Endodermal cell (in vitro differentiated cells): ENCODE measurements at regions not wholly inside any gene's neighbourhood (a gene's known extent, or its start where the extent isn't known, plus 50 kb on each side); places are given as distances from the start of the nearest gene placed in this dataset.

ENCODE experiments used
- DNase-seq: peaks from one replicate; pipeline ENCODE4 v3.0.0-alpha.2; 2017
- H3K27ac ChIP-seq: 2 replicates; pipeline ENCODE4 v1.5.1; 2013; ENCODE audit warnings: mild to moderate bottlenecking, low read depth, low read length, moderate library complexity
- H3K27me3 ChIP-seq: 2 replicates; pipeline ENCODE4 v1.6.1; 2013; ENCODE audit warnings: mild to moderate bottlenecking, low read length, moderate library complexity; ENCODE audit not compliant: insufficient read depth, control insufficient read depth, poor library complexity, severe bottlenecking
- H3K36me3 ChIP-seq: 2 replicates; pipeline ENCODE4 v1.7.0; 2013; ENCODE audit warnings: mild to moderate bottlenecking, low read length, moderate library complexity; ENCODE audit not compliant: control insufficient read depth, insufficient read depth
- H3K4me1 ChIP-seq: one replicate; pipeline ENCODE4 v1.7.0; 2013; ENCODE audit warnings: low read length; ENCODE audit not compliant: control insufficient read depth, insufficient read depth
- H3K4me3 ChIP-seq: 2 replicates; pipeline ENCODE4 v1.5.1; 2013; ENCODE audit warnings: mild to moderate bottlenecking, low read length, moderate library complexity
- H3K9ac ChIP-seq: 2 replicates; pipeline ENCODE4 v1.6.1; 2013; ENCODE audit warnings: mild to moderate bottlenecking, low read length, moderate library complexity; ENCODE audit not compliant: poor library complexity, severe bottlenecking; ENCODE audit errors: extremely low read depth
- H3K9me3 ChIP-seq: 2 replicates; pipeline ENCODE4 v1.6.1; 2013; ENCODE audit warnings: mild to moderate bottlenecking, low read length, moderate library complexity; ENCODE audit not compliant: control insufficient read depth
- H3K27ac Mint-ChIP-seq: 2 replicates; pipeline ENCODE4 v1.8.0; 2020; ENCODE audit warnings: mixed read lengths
- H3K27me3 Mint-ChIP-seq: 2 replicates; pipeline ENCODE4 v1.8.0; 2021; ENCODE audit warnings: mild to moderate bottlenecking, mixed read lengths; ENCODE audit not compliant: insufficient read depth
- H3K36me3 Mint-ChIP-seq: 2 replicates; pipeline ENCODE4 v1.8.0; 2020; ENCODE audit warnings: low read depth, mixed read lengths
- H3K4me1 Mint-ChIP-seq: 2 replicates; pipeline ENCODE4 v1.8.0; 2020; ENCODE audit warnings: mixed read lengths
- H3K4me3 Mint-ChIP-seq: 2 replicates; pipeline ENCODE4 v1.8.0; 2020; ENCODE audit warnings: mild to moderate bottlenecking, moderate library complexity, mixed read lengths
- H3K9me3 Mint-ChIP-seq: 2 replicates; pipeline ENCODE4 v1.8.0; 2020; ENCODE audit warnings: mild to moderate bottlenecking, mixed read lengths
- CTCF ChIP-seq: fragments of 200-600 bp; sonication (generic); conservative IDR thresholded peaks from 2 replicates; pipeline ENCODE4 v1.5.0; 2021; ENCODE audit warnings: antibody characterized with exemption, mild to moderate bottlenecking
- WGBS, 2 experiments: methylation state at CpG; one replicate each; pipeline versions ENCODE4 v1.1.5 to v1.1.7; 2013; ENCODE audit warnings: missing lambda C conversion rate in 2 of 2, mixed read lengths in 1 of 2; ENCODE audit not compliant: insufficient coverage in 1 of 2, insufficient read length in 1 of 2; 5-methylcytosine and 5-hydroxymethylcytosine counted together

- Histone ChIP-seq H3K9ac (no peak overlapping the region), H3K4me3 (no peak overlapping the region), H3K9me3 (no peaks in the 10 kb centered on the region), H3K4me1 (no peaks in the 10 kb centered on the region), H3K36me3 (no peaks in the 10 kb centered on the region), H3K27me3 (no peaks in the 10 kb centered on the region), H3K27ac (peak overlapping the region; percentile 53)
- peaks cover 6% of the 10 kb centered on the region for H3K4me1 Mint-ChIP-seq
- no peak for DNase-seq
- peaks cover 2% of the 10 kb centered on the region for H3K27me3 Mint-ChIP-seq
- no peaks in the 10 kb centered on the region for H3K36me3 Mint-ChIP-seq
- no peak for TF ChIP-seq CTCF
- WGBS, 2 experiments: 85 to 100% methylated on average over 6 to 13 of the region's 13 CpGs
- no peak overlapping the region for H3K27ac Mint-ChIP-seq
- no peak overlapping the region for H3K4me3 Mint-ChIP-seq
- peaks cover 4% of the 10 kb centered on the region for H3K9me3 Mint-ChIP-seq
Measured at GRCh38 chr12:131448254-131448795, 262.6 kb upstream of the SFSWAP start.

DNA sequence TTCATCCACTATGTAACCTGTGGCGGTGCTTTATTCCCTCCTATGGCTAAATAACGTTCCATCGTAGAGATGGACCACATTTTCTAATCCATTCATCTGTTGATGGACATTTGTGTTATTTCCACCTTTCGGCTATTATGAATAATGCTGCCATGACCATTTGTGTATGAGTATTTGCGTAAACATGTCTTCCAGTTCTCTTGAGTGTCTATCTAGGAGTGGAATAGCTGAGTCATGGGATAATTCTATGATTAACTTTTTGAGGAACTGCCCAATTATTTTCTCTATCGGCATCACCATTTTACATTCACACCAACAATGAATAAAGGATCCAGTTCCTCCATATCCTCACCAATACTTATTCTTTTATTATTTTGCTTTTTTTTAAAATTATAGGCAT is 261.9 kb upstream of the SFSWAP start:
- no peak for TF ChIP-seq CTCF
- Histone ChIP-seq H3K9ac (no peak overlapping the region), H3K27ac (no peak overlapping the region), H3K27me3 (no peaks in the 10 kb centered on the region), H3K4me1 (no peaks in the 10 kb centered on the region), H3K36me3 (no peaks in the 10 kb centered on the region), H3K4me3 (no peak overlapping the region), H3K9me3 (no peaks in the 10 kb centered on the region)
- 91 to 92% methylated on average over 4 to 6 of the region's 6 CpGs for WGBS, 2 experiments
- H3K27me3 Mint-ChIP-seq: peaks cover 2% of the 10 kb centered on the region
- H3K36me3 Mint-ChIP-seq: no peaks in the 10 kb centered on the region
- DNase-seq: no peak
- no peak overlapping the region for H3K4me3 Mint-ChIP-seq
- no peak overlapping the region for H3K27ac Mint-ChIP-seq
- H3K9me3 Mint-ChIP-seq: peaks cover 4% of the 10 kb centered on the region
- H3K4me1 Mint-ChIP-seq: peaks cover 6% of the 10 kb centered on the region

GRCh38 chr12:131452444-131452860 is 258.4 kb upstream of the SFSWAP start:
- Histone ChIP-seq H3K9me3 (no peaks in the 10 kb centered on the region), H3K27ac (no peak overlapping the region), H3K36me3 (no peaks in the 10 kb centered on the region), H3K4me1 (no peaks in the 10 kb centered on the region), H3K27me3 (no peaks in the 10 kb centered on the region), H3K9ac (no peak overlapping the region), H3K4me3 (no peak overlapping the region)
- H3K4me1 Mint-ChIP-seq: peaks cover 8% of the 10 kb centered on the region
- H3K27me3 Mint-ChIP-seq: no peaks in the 10 kb centered on the region
- TF ChIP-seq CTCF: peak; percentile 83
- peaks cover 4% of the 10 kb centered on the region for H3K9me3 Mint-ChIP-seq
- no peak overlapping the region for H3K27ac Mint-ChIP-seq
- no peaks in the 10 kb centered on the region for H3K36me3 Mint-ChIP-seq
- H3K4me3 Mint-ChIP-seq: peak overlapping the region; percentile 45
- DNase-seq: peak; percentile 90
- 12 to 13% methylated on average over 9 to 10 of the region's 10 CpGs for WGBS, 2 experiments
